GM12878 (cell line): ENCODE measurements at regions not wholly inside any gene's neighbourhood (a gene's known extent, or its start where the extent isn't known, plus 50 kb on each side); places are given as distances from the start of the nearest gene placed in this dataset.

Source experiments
- ATAC-seq: fragments of 200-7000 bp; cut with Tn5 transposase; 3 replicates; pipeline ENCODE4 v1.9.1; 2020; ENCODE audit warnings: mild to moderate bottlenecking, moderate library complexity
- BruUV-seq: library from RNA; stranded (reverse); fragments of 400-500 nt; replicated peaks from 2 replicates; lab custom pipeline; 2021; lab: Mats Ljungman, UMichigan
- CTCF ChIA-PET: fragments of 300-600 bp; sonication (Branson Sonifier 250); formaldehyde crosslinking; extraction: SDS; loops from one replicate; lab custom pipeline; 2021; ENCODE audit warnings: inconsistent platforms; lab: Yijun Ruan, JAX
- POLR2A ChIA-PET: fragments of 350-600 bp; formaldehyde crosslinking; extraction: SDS; loops from one replicate; lab custom pipeline; 2021; ENCODE audit warnings: inconsistent platforms; lab: Charles Lee
- RAD21 ChIA-PET: fragments of 300-600 bp; sonication (Branson Sonifier 250); formaldehyde crosslinking; loops from one replicate; lab custom pipeline; 2023; ENCODE audit warnings: antibody characterized with exemption; ENCODE audit not compliant: unreplicated experiment; lab: Charles Lee
- SMC1A ChIA-PET: fragments of 300-600 bp; sonication (Branson Sonifier 250); formaldehyde crosslinking; loops from one replicate; lab custom pipeline; 2023; ENCODE audit not compliant: unreplicated experiment, uncharacterized antibody; lab: Charles Lee
- DNase-seq: peaks from one replicate; pipeline ENCODE4 v3.0.0-alpha.2; 2011; ENCODE audit warnings: low read depth, low spot score
- FAIRE-seq: peaks from 3 replicates; lab custom pipeline; 2011; peaks lifted over from hg19 to GRCh38; lab: Jason Lieb, UNC
- H2AFZ ChIP-seq: 2 replicates; pipeline ENCODE4 v1.6.0; 2011; ENCODE audit warnings: low read depth, low read length, control low read depth; ENCODE audit not compliant: control insufficient read depth
- H3K27ac ChIP-seq: 2 replicates; pipeline ENCODE4 v1.5.1; 2011; ENCODE audit warnings: control low read depth; ENCODE audit not compliant: control insufficient read depth, insufficient read depth
- H3K27me3 ChIP-seq, 2 experiments: replicated peaks in 1 of 2; 2 replicates each; pipeline versions ENCODE4 v1.6.0 to v1.6.1; 2011; ENCODE audit warnings: low read length in 1 of 2; ENCODE audit not compliant: control insufficient read depth in 2 of 2, insufficient read depth in 2 of 2
- H3K36me3 ChIP-seq, 2 experiments: 2 replicates each; pipeline ENCODE4 v1.5.1; 2011; ENCODE audit warnings: low read length in 1 of 2; ENCODE audit not compliant: control insufficient read depth in 2 of 2, insufficient read depth in 2 of 2
- H3K4me1 ChIP-seq: 2 replicates; pipeline ENCODE4 v1.6.1; 2011; ENCODE audit warnings: mild to moderate bottlenecking, low read length, moderate library complexity, mixed read lengths; ENCODE audit not compliant: control insufficient read depth, insufficient read depth
- H3K4me2 ChIP-seq: 2 replicates; pipeline ENCODE4 v1.6.0; 2011; ENCODE audit warnings: control low read depth; ENCODE audit not compliant: control insufficient read depth, insufficient read depth
- H3K4me3 ChIP-seq: fragments of 200-600 bp; sonication (generic); 2 replicates; pipeline ENCODE4 v1.5.1; 2016
- H3K79me2 ChIP-seq: 2 replicates; pipeline ENCODE4 v1.6.0; 2011; ENCODE audit warnings: low read length; ENCODE audit not compliant: control insufficient read depth, insufficient read depth
- H3K9ac ChIP-seq: 2 replicates; pipeline ENCODE4 v1.8.0; 2011; ENCODE audit warnings: low read length, control low read depth, mixed read lengths; ENCODE audit not compliant: control insufficient read depth, insufficient read depth
- H3K9me3 ChIP-seq: replicated peaks from 3 replicates; pipeline ENCODE4 v1.5.1; 2011; ENCODE audit warnings: mild to moderate bottlenecking, low read length; ENCODE audit not compliant: control insufficient read depth, insufficient read depth
- H4K20me1 ChIP-seq: 2 replicates; pipeline ENCODE4 v1.6.0; 2011; ENCODE audit not compliant: control insufficient read depth, insufficient read depth
- BCL11A ChIP-seq: IDR thresholded peaks from 2 replicates; pipeline ENCODE4 v1.6.1; 2011; ENCODE audit warnings: low read depth, low read length
- CREB1 ChIP-seq: IDR thresholded peaks from 2 replicates; pipeline ENCODE4 v1.6.1; 2012; ENCODE audit warnings: low read depth, mild to moderate bottlenecking, inconsistent platforms
- NKRF ChIP-seq: fragments of 450-650 bp; conservative IDR thresholded peaks from 2 replicates; pipeline ENCODE4 v1.6.1; 2017; ENCODE audit warnings: mild to moderate bottlenecking, moderate library complexity
- PML ChIP-seq: IDR thresholded peaks from 2 replicates; pipeline ENCODE4 v1.6.1; 2012; ENCODE audit warnings: low read length, inconsistent platforms
- RAD21 ChIP-seq: IDR thresholded peaks from 2 replicates; pipeline ENCODE4 v1.6.1; 2011; ENCODE audit warnings: mild to moderate bottlenecking, low read depth, low read length, moderate library complexity; ENCODE audit not compliant: insufficient read depth
- RELB ChIP-seq: fragments of 450-650 bp; IDR thresholded peaks from 2 replicates; pipeline ENCODE4 v1.6.1; 2017; ENCODE audit warnings: low read depth, mild to moderate bottlenecking, moderate library complexity
- SIN3A ChIP-seq: IDR thresholded peaks from 2 replicates; pipeline ENCODE4 v1.6.1; 2012; ENCODE audit warnings: low read depth, low read length, improper control_type of control experiment
- in situ Hi-C: fragments of 300-500 bp; cut with MboI; formaldehyde crosslinking; loops from 9 replicates; pipeline ENCODE4 v1.14.3; 2018; ENCODE audit warnings: mixed read lengths
- intact Hi-C: fragments of 100-400 bp; cut with micrococcal nuclease; formaldehyde crosslinking; loops from one replicate; pipeline ENCODE4 v1.14.2; 2022; ENCODE audit not compliant: unreplicated experiment

GRCh38 chr3:154933581-154933980 lies 146.5 kb upstream of the MME start (continued):
- TF ChIP-seq SIN3A: no peak
- TF ChIP-seq, all 136 proteins: peak for 0

GRCh38 chr3:154932633-154933032 lies 147.5 kb upstream of the MME start:
- Histone ChIP-seq H3K4me1 (no peaks in the 10 kb centered on the region), H3K27me3 (no peaks in the 10 kb centered on the region), H3K36me3 (no peaks in the 10 kb centered on the region), H3K9me3 (no peaks in the 10 kb centered on the region), H3K4me2 (no peak overlapping the region), H3K4me3 (no peak overlapping the region), H2AFZ (no peak overlapping the region), H4K20me1 (no peaks in the 10 kb centered on the region), H3K9ac (no peak overlapping the region), H3K27ac (no peak overlapping the region), H3K79me2 (no peaks in the 10 kb centered on the region)
- ATAC-seq: no peak
- ChIA-PET RAD21 (no interaction called here), CTCF (no interaction called here), POLR2A (no interaction called here), SMC1A (no interaction called here)
- in situ Hi-C loops: no loop called here
- BruUV-seq: no TSS peak
- intact Hi-C loops: no loop called here
- no peak for FAIRE-seq
- TF ChIP-seq RELB (no peak), BCL11A (no peak), PML (no peak), RAD21 (no peak), SIN3A (no peak), NKRF (no peak), CREB1 (no peak)
- DNase-seq: no peak
